ENCODE measurements at regions not wholly inside any gene's neighbourhood (a gene's known extent, or its start where the extent isn't known, plus 50 kb on each side); places are given as distances from the start of the nearest gene placed in this dataset.

GRCh38 chr1:14149431-14149830 lies 449.1 kb upstream of the KAZN start:
- TF ChIP-seq CTCF (conservative IDR thresholded peaks at IDR 0.05) (no peak), EZH2 (IDR thresholded peaks at IDR 0.05; ENCODE audit: low read depth) (no peak)

Measured in PC-9 (cell line).